HepG2 (cell line): ENCODE measurements at regions not wholly inside any gene's neighbourhood (a gene's known extent, or its start where the extent isn't known, plus 50 kb on each side); places are given as distances from the start of the nearest gene placed in this dataset.

Experiments used
- FOXM1 ChIP-seq: sonication (generic); formaldehyde crosslinking; IDR thresholded peaks from 2 replicates; pipeline ENCODE4 v1.5.0; 2020; ENCODE audit warnings: missing genetic modification reagents
- GLMP ChIP-seq: sonication (generic); formaldehyde crosslinking; IDR thresholded peaks from 2 replicates; pipeline ENCODE4 v1.9.0; 2021; ENCODE audit warnings: missing genetic modification reagents, mild to moderate bottlenecking, borderline replicate concordance
- ISX ChIP-seq: sonication (generic); formaldehyde crosslinking; conservative IDR thresholded peaks from 2 replicates; pipeline ENCODE4 v1.5.0; 2020; ENCODE audit warnings: missing genetic modification reagents
- NFE2 ChIP-seq: sonication (generic); formaldehyde crosslinking; IDR thresholded peaks from 2 replicates; pipeline ENCODE4 v1.4.0; 2020; ENCODE audit warnings: missing genetic modification reagents
- ZBTB39 ChIP-seq: sonication (generic); formaldehyde crosslinking; IDR thresholded peaks from 2 replicates; pipeline ENCODE4 v1.5.0; 2020; ENCODE audit warnings: missing genetic modification reagents
- ZBTB49 ChIP-seq: sonication (generic); formaldehyde crosslinking; IDR thresholded peaks from 2 replicates; pipeline ENCODE4 v1.4.0; 2020; ENCODE audit warnings: missing genetic modification reagents, borderline replicate concordance
- ZBTB8A ChIP-seq: sonication (generic); formaldehyde crosslinking; IDR thresholded peaks from 2 replicates; pipeline ENCODE4 v1.4.0; 2020; ENCODE audit warnings: mild to moderate bottlenecking, low read depth, missing genetic modification reagents, borderline replicate concordance
- ZMYM2 ChIP-seq: sonication (generic); formaldehyde crosslinking; IDR thresholded peaks from 2 replicates; pipeline ENCODE4 v1.8.0; 2022; ENCODE audit warnings: mild to moderate bottlenecking, missing genetic modification reagents
- TF ChIP-seq, protein P1 (sequence below): sonication (generic); formaldehyde crosslinking; IDR thresholded peaks from 2 replicates; pipeline ENCODE4 v1.4.0; 2020; ENCODE audit warnings: mild to moderate bottlenecking, missing genetic modification reagents

DNA sequence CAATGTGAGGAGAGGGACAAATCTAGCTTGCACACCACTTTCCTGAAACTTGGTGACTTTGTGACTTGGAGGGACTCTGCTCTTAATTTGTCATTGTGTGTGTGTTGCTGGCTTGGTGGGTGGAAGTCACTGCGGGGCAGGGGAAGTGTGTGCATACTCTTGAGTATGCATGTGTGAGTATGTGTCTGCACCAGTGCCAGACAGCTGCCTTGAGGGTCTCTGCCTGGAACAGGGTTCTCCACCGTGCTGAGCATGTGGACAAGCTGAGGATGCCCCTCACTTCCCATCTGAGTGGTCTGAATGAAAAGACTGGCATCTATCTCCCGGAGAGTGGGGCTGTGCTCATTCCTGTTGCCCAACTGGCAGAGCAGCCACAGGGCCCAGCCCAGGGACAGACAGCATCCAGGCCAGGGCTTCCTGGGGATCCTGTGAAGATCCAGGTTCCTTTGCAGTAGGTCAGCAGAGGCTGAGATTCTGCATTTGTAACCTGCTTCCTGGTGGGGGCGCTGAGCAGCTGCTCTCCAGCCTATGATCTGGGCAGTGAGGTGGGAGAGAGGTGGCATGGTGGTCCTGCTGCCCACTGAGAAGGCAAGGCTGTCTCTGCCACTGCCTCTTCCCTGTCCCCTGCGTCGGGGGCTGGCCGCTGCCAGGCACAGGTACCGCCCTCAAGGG lies 138.9 kb upstream of the HAAO start (continued):
- no peak for TF ChIP-seq GLMP (CRISPR knock-in tag)
- TF ChIP-seq FOXM1 (CRISPR knock-in tag): no peak
- 0 out of 2 replicates have a peak, but pooled peaks have one; percentile 6 for TF ChIP-seq NFE2 (CRISPR knock-in tag)
- TF ChIP-seq ZMYM2 (CRISPR knock-in tag): no peak
- TF ChIP-seq, protein P1, sequence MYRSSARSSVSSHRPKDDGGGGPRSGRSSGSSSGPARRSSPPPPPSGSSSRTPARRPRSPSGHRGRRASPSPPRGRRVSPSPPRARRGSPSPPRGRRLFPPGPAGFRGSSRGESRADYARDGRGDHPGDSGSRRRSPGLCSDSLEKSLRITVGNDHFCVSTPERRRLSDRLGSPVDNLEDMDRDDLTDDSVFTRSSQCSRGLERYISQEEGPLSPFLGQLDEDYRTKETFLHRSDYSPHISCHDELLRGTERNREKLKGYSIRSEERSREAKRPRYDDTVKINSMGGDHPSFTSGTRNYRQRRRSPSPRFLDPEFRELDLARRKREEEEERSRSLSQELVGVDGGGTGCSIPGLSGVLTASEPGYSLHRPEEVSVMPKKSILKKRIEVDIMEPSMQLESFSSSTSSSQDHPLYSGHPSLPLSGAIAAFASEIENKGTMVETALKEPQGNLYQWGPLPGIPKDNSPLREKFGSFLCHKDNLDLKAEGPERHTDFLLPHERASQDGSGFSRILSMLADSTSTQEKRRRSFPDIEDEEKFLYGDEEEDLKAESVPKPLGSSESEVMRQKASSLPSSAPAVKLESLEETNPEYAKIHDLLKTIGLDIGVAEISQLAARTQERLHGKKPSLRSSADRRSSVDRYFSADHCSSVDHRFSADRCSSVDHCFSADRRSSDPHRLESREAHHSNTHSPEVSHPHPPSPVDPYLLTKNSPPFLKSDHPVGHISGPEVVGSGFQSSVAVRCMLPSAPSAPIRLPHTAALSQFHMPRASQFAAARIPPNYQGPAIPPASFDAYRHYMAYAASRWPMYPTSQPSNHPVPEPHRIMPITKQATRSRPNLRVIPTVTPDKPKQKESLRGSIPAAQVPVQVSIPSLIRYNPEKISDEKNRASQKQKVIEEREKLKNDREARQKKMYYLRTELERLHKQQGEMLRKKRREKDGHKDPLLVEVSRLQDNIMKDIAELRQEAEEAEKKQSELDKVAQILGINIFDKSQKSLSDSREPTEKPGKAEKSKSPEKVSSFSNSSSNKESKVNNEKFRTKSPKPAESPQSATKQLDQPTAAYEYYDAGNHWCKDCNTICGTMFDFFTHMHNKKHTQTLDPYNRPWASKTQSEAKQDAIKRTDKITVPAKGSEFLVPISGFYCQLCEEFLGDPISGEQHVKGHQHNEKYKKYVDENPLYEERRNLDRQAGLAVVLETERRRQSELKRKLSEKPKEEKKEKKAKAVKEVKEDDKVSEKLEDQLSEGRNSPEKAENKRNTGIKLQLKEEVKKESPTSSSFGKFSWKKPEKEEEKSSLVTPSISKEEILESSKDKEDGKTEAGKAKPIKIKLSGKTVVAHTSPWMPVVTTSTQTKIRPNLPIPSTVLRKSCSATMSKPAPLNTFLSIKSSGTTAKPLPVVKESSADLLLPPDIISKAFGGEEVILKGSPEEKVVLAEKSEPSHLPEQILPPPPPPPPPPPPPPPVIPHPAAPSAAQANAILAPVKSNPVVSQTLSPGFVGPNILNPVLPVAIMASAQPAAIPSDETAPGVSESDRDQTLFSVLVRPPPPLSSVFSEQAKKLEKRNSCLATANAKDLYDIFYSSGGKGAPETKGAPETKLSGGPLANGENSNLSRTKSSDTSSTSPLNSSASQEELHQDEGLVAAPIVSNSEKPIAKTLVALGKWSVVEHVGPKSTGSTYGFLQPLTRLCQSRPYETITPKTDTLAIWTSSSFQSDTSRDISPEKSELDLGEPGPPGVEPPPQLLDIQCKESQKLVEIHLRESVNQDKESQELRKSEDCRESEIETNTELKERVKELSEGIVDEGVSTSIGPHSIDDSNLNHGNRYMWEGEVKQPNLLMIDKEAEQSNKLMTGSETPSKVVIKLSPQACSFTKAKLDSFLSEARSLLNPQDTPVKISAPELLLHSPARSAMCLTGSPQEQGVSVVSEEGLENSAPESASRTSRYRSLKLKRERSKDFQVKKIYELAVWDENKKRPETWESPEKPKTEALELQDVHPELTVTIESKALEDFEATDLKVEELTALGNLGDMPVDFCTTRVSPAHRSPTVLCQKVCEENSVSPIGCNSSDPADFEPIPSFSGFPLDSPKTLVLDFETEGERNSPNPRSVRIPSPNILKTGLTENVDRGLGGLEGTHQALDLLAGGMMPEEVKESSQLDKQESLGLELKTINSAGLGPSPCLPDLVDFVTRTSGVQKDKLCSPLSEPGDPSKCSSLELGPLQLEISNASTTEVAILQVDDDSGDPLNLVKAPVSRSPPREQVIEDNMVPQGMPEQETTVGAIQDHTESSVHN (CRISPR knock-in tag): no peak
- TF ChIP-seq ISX: no peak
- no peak for TF ChIP-seq ZBTB49
- TF ChIP-seq ZBTB39: no peak
- no peak for TF ChIP-seq ZBTB8A (CRISPR knock-in tag)
